DOHH2 (cell line): ENCODE measurements at regions not wholly inside any gene's neighbourhood (a gene's known extent, or its start where the extent isn't known, plus 50 kb on each side); places are given as distances from the start of the nearest gene placed in this dataset.

Experiments
- EZH2phosphoT487 ChIP-seq: fragments of 200-600 bp; sonication (generic); IDR thresholded peaks from 2 replicates; pipeline ENCODE4 v1.6.1; 2017; ENCODE audit warnings: borderline replicate concordance, mild to moderate bottlenecking, antibody characterized with exemption, low read length, moderate library complexity, mixed read lengths
- TF ChIP-seq, protein P1 (sequence below): fragments of 200-600 bp; sonication (generic); IDR thresholded peaks from one replicate; pipeline ENCODE4 v1.5.1; 2014; ENCODE audit warnings: antibody characterized with exemption, mild to moderate bottlenecking, low read depth, low read length; ENCODE audit not compliant: poor library complexity, severe bottlenecking

DNA sequence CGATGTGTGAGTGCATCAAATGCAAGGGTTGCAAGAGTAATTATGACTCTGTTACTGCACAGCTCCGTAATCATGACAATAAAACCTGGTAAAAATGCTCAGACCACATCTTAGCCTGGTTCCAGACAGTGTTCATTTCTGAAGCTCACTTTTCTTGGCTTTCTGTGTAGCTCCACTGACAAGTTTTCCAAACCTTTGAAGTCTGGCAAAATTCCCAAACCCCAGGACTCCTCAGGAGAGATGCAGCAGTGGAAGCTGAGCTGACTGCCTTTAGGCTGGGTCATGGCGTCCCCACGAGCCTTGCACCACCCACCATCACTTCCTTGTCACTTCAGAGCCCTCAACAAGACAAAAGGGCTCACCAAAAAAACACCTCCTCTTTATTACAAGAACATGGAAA lies 131.6 kb upstream of the TAS2R1 start:
- TF ChIP-seq, protein P1, sequence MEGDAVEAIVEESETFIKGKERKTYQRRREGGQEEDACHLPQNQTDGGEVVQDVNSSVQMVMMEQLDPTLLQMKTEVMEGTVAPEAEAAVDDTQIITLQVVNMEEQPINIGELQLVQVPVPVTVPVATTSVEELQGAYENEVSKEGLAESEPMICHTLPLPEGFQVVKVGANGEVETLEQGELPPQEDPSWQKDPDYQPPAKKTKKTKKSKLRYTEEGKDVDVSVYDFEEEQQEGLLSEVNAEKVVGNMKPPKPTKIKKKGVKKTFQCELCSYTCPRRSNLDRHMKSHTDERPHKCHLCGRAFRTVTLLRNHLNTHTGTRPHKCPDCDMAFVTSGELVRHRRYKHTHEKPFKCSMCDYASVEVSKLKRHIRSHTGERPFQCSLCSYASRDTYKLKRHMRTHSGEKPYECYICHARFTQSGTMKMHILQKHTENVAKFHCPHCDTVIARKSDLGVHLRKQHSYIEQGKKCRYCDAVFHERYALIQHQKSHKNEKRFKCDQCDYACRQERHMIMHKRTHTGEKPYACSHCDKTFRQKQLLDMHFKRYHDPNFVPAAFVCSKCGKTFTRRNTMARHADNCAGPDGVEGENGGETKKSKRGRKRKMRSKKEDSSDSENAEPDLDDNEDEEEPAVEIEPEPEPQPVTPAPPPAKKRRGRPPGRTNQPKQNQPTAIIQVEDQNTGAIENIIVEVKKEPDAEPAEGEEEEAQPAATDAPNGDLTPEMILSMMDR = no peak
- no peak for TF ChIP-seq EZH2phosphoT487
